Loucy (cell line): ENCODE measurements at regions not wholly inside any gene's neighbourhood (a gene's known extent, or its start where the extent isn't known, plus 50 kb on each side); places are given as distances from the start of the nearest gene placed in this dataset.

ENCODE experiments used
- CTCF ChIP-seq: fragments of 200-600 bp; sonication (generic); conservative IDR thresholded peaks from 2 replicates; pipeline ENCODE4 v1.5.1; 2014; ENCODE audit warnings: mild to moderate bottlenecking, antibody characterized with exemption, low read length
- EZH2phosphoT487 ChIP-seq: fragments of 200-600 bp; IDR thresholded peaks from 2 replicates; pipeline ENCODE4 v1.6.1; 2018; ENCODE audit warnings: antibody characterized with exemption, mild to moderate bottlenecking, moderate library complexity, borderline replicate concordance

- TF ChIP-seq CTCF (no peak), EZH2phosphoT487 (no peak)
These were observed 284.5 kb upstream of the SEMA6D start for GRCh38 chr15:47432826-47433225.
